ENCODE measurements at regions not wholly inside any gene's neighbourhood (a gene's known extent, or its start where the extent isn't known, plus 50 kb on each side); places are given as distances from the start of the nearest gene placed in this dataset.
"Not testable (repeated sequence)": the region's sequence is repeated elsewhere in the genome, so short reads cannot be mapped to it uniquely, and the experiment has no call there.

- DNase-seq (ENCODE audit: low read depth in 2 of 2) = no peak
Observed at GRCh38 chr13:40042991-40043390, 387.5 kb downstream of the COG6 start.

DNA sequence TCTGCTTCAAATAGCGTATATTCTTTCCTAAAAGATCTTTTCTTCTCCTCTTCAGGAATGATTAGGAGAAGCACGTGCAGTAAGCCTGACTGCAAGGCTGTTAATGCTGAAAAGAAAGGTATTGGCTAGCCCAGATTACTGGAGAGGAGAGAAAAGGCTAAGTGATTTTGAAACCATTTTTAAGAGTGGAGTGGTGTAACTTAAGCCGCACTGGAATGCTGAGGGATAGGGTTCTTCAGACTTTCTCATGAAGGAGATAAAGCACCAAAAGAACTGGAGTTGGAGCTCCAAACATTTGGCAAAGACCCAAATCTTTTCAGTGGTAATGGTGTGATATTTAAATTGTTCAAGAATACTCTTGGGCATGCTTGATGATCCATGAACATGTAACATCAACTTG, 388.3 kb downstream of the COG6 start:
- no peak for DNase-seq (ENCODE audit: low read depth in 2 of 2)

GRCh38 chr13:40047322-40047771, 391.9 kb downstream of the COG6 start:
- DNase-seq (ENCODE audit: low read depth in 2 of 2) = no peak

- DNase-seq (ENCODE audit: low read depth in 2 of 2) = no peak
Observed at GRCh38 chr13:40048551-40048950, 393.1 kb downstream of the COG6 start.

DNA sequence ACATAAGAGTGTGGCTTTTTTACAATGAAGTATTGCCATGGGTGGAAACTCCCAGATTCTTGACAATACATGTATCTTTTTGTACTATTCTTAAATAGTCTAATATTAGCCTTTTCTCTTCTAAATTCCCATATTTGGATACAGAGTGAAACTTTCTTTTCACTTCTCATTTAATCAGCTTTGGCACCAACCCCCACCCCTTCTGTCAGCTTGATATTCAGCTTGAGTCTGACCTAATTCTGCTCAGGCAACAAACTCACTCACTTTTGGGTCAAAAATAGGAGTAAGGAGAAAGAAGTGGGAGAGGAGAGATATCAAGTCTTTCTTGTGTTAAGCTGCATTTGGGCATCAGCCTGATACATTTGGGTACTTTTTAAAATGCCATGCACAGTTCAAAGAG, 397.5 kb downstream of the COG6 start:
- no peak for DNase-seq (ENCODE audit: low read depth in 2 of 2)

- no peak for DNase-seq (ENCODE audit: low read depth in 2 of 2)
Observed at GRCh38 chr13:40053401-40053800, 397.9 kb downstream of the COG6 start.

DNA sequence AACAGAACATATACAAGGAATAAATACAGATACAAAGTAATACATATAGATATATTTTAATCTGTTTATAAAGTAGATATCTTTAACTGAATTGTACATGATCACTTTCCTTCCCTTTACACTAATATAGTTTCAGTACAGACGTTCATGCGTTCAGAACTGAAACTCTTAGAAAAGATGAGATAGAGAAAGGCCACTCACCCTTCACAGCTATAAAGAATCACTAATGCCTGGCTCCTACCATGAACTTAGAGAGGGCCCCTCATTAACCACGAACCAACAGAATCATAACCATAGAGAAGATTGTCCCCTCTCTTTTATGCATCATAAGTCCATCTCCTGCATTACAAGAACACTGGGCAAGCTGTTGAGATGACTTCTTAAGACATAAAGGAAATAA, 399.0 kb downstream of the COG6 start:
- DNase-seq (ENCODE audit: low read depth in 2 of 2) = not testable (repeated sequence)

GRCh38 chr13:40056898-40057619, 401.6 kb downstream of the COG6 start:
- no peak for DNase-seq (ENCODE audit: low read depth in 2 of 2)

DNA sequence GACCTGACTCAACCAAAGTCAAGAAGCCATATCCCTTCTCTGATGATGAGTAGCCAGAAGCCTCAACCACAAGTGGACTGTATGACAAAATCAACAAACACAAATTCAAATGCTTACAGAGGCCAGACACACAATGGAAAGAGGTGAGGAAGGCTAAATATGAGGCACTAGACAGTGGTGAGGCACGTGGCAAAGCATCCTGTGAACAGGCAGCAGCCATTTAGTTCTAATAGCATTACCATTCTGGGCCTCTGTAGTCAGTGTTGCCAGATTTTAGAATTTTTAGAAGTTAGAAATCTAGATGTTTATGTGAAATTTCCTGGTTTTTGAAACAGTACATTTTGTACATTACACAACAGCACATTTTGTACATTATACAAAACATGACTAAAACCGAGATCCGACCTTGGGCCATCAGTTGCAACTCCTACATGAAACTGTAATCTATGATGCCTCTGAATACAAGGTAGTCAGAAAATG, 403.3 kb downstream of the COG6 start:
- no peak for DNase-seq (ENCODE audit: low read depth in 2 of 2)

- DNase-seq (ENCODE audit: low read depth in 2 of 2) = no peak
Observed at GRCh38 chr13:40059540-40060232, 404.2 kb downstream of the COG6 start.

GRCh38 chr13:40060296-40061007, 405.0 kb downstream of the COG6 start:
- no peak for DNase-seq (ENCODE audit: low read depth in 2 of 2)

DNA sequence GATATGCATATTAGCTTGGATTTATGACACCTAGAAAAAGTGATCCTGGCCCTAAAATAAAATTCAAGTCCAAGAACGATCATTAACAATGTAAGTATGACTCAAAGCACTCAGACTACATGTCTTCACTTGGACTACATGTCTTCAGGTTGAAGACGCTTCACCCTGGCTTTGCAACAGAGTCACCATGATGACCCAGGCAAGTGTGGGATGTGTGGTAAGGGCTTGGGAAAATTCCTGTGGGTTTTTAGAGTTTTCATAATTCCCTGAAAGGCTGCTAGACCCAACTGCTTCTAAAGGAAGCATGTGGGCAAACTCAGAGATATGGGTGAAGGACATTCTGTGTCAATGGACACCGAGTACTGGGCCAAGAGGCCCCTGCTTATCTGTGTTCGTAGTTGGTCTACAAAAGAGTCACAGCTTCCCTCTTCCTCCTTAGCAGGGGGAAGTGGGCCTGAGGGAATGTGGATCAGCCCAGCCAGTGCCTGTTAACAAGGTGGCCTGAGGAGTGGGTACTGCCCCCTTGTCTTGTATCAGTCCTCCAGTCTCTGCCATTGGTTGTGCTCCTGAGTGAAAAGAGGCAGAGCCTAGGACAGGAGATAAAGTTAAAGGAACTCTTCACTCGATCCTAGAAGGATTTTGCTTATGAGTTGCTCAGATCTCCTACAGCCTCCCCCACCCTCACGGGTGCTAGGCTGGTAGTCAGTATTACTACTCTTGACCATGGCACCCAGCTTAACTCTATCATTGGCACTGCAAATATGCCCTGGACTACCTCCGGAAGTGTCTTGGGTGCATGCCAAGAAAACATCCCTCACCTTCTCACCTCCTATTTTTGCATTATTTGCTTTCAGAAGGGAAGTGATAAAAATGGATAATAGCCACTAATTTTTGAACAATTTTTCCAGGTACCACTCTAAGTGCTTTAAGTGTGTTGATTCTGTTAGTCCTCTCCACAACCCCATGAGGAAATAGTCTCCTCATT, 406.3 kb downstream of the COG6 start:
- no peak for DNase-seq (ENCODE audit: low read depth in 2 of 2)

DNA sequence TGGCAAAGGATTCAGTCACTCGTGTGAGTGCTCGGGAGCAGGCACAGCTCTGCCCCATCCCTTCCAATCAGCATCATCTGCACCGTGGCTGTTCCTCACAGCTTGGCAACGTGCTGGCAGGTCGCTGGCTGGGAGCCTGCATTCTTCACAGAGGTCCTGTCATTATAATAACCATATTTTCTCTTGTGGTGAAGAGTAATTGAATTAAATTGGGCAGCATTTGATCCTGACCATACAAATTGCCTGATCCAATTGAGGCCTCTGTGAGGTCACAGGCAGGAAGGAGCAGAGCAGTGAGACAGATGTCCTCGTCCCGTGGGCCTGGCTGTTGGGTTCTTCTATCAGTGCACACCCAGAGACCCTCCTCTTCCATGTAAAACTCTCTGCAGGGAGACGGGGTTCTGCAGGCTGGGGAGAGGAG, 407.8 kb downstream of the COG6 start:
- no peak for DNase-seq (ENCODE audit: low read depth in 2 of 2)

DNA sequence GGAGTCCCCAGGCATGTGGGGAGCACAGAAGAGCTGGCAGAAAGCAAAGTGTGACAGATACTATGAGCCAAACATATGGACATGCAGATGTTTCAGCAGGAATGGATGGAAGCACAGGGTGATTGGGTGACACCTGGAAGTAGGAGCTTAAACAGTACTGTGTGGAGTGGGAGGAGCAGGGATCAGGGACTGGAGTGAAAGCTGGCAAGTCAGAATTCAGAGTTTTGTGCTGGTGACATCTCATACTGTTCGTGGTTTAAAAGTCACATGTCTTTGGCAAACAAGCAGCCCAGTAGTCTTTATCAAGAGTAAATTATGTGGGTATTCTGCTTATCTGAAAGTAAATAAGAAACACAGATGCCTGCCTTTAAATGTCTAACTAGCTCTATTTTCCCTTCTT, 408.2 kb downstream of the COG6 start:
- no peak for DNase-seq (ENCODE audit: low read depth in 2 of 2)

- no peak for DNase-seq (ENCODE audit: low read depth in 2 of 2)
Observed at GRCh38 chr13:40064154-40065097, 409.0 kb downstream of the COG6 start.

- peak; percentile 47 to 64 for DNase-seq (ENCODE audit: low read depth in 2 of 2)
Observed at GRCh38 chr13:40069173-40070044, 413.9 kb downstream of the COG6 start.

DNA sequence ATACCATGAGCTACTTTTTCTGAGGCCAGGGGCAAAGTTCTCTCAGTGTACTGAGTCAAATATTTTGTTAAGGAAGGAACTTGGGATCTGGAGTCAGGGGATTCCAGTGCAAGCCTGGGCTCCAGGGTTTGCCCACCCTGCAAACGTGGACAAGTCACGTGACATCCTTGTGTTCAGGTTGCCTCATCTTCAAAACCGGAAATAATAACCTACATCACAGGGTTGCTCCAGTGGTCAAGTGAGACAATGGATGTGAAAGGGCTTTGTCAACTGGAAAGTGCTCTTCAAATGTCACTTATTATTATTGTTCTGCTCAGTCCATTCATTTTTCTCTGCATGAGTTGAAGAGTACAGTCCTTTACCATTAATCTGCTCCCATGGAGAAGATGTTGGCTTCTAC, 414.9 kb downstream of the COG6 start:
- no peak for DNase-seq (ENCODE audit: low read depth in 2 of 2)

DNA sequence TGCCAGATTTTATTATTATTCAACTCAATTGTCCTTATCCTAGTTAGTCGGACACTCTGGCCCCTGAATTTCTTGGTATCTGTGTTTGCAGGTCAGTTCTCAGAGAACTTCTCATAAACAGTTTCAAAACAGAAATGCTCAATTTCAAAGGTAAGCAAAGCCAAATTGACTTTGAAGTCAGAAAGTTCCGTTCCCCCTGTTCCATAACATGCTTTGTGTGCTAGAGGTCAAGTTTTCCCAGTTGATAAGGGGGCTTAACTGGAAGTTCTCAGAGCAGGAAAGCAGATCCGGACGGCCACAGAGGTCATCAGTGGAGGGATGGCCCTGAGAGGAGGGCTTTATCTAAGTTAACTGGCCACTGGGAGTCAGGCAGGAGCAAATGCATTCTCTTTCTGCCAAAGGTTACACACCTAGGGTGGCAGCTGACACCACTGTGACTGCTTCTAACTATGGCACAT, 417.2 kb downstream of the COG6 start:
- no peak for DNase-seq (ENCODE audit: low read depth in 2 of 2)

- no peak for DNase-seq (ENCODE audit: low read depth in 2 of 2)
Observed at GRCh38 chr13:40074338-40074737, 418.9 kb downstream of the COG6 start.

Measured in stimulated activated CD8-positive, alpha-beta memory T cell treated with anti-CD3 and anti-CD28 coated beads, Interleukin-7, amount 100 ng/mL, for 1 hour (primary cell).